ENCODE measurements at regions not wholly inside any gene's neighbourhood (a gene's known extent, or its start where the extent isn't known, plus 50 kb on each side); places are given as distances from the start of the nearest gene placed in this dataset.

GRCh38 chr1:164020391-164020790, 538.6 kb upstream of the PBX1 start:
- no peak for FAIRE-seq
- Histone ChIP-seq H3K27ac (ENCODE audit: insufficient read depth, low read depth, low read length) (no peak overlapping the region), H2AFZ (ENCODE audit: low read depth, low read length) (no peak overlapping the region), H3K4me2 (ENCODE audit: insufficient read depth, low read length) (no peak overlapping the region), H3K36me3 (ENCODE audit: control insufficient read depth in 2 of 2, extremely low read depth in 1 of 2, insufficient read depth in 2 of 2, low read length in 2 of 2) (no peaks in the 10 kb centered on the region), H4K20me1 (replicated peaks; ENCODE audit: control insufficient read depth, extremely low read depth, insufficient read depth, low read length) (no peaks in the 10 kb centered on the region), H3K27me3 (ENCODE audit: control insufficient read depth in 2 of 2, insufficient read depth in 2 of 2, low read length in 2 of 2) (no peaks in the 10 kb centered on the region), H3K79me2 (ENCODE audit: control insufficient read depth, insufficient read depth, low read length) (no peaks in the 10 kb centered on the region), H3K9me1 (replicated peaks; ENCODE audit: control insufficient read depth, extremely low read depth, insufficient read depth, low read length) (no peaks in the 10 kb centered on the region), H3K9ac (replicated peaks; ENCODE audit: extremely low read depth, insufficient read depth, low read length) (no peak overlapping the region), H3K4me1 (ENCODE audit: control insufficient read depth, extremely low read depth, insufficient read depth, low read length) (no peaks in the 10 kb centered on the region), H3K4me3 (replicated peaks in 1 of 3; ENCODE audit: insufficient read depth in 1 of 3, low read depth in 1 of 3, low read length in 3 of 3) (no peak overlapping the region), H3K9me3 (replicated peaks; ENCODE audit: control insufficient read depth, insufficient read depth, low read length) (no peaks in the 10 kb centered on the region)
- intact Hi-C loops (cut with micrococcal nuclease) (no loop called here), dilution Hi-C loops (cut with MboI; ENCODE audit: extremely low pct_ligation_motif_present, low sequenced_read_pairs) (no loop called here)
- TF ChIP-seq EZH2 (IDR thresholded peaks at IDR 0.05; ENCODE audit: borderline replicate concordance, low read depth, low read length, severe bottlenecking) (no peak), GATA2 (IDR thresholded peaks at IDR 0.05; ENCODE audit: insufficient read depth, insufficient read length, low read depth, low read length) (no peak), FOS (IDR thresholded peaks at IDR 0.05; ENCODE audit: borderline replicate concordance, insufficient read depth, low read length) (no peak), MAX (IDR thresholded peaks at IDR 0.05; ENCODE audit: insufficient read depth, insufficient read length) (no peak), JUN (IDR thresholded peaks at IDR 0.05; ENCODE audit: borderline replicate concordance, insufficient read depth, insufficient read length, low read depth) (no peak), POLR2A (IDR thresholded peaks at IDR 0.05; ENCODE audit: low read depth, low read length) (no peak), POLR2AphosphoS5 (IDR thresholded peaks at IDR 0.05; ENCODE audit: insufficient read depth, low read depth, low read length) (no peak), CTCF (IDR thresholded peaks at IDR 0.05; ENCODE audit: extremely low read depth in 1 of 2, insufficient read depth in 1 of 2, low read depth in 1 of 2, low read length in 2 of 2) (no peak), MYC (IDR thresholded peaks at IDR 0.05; ENCODE audit: low read depth, low read length) (no peak)
- CTCF ChIA-PET: no interaction called here
- POLR2A ChIA-PET: no interaction called here
- DNase-seq (ENCODE audit: low read depth, low spot score): no peak
- BruUV-seq (replicated peaks): no TSS peak
